Stimulated activated CD8-positive, alpha-beta memory T cell treated with anti-CD3 and anti-CD28 coated beads, Interleukin-2, amount 100 ng/mL, for 48 hours (primary cell): ENCODE measurements at regions not wholly inside any gene's neighbourhood (a gene's known extent, or its start where the extent isn't known, plus 50 kb on each side); places are given as distances from the start of the nearest gene placed in this dataset.

ENCODE experiments used
- DNase-seq, 2 donors: peaks; one replicate each; pipeline ENCODE4 v3.0.0-alpha.2; 2020; ENCODE audit warnings: low read depth in 2 of 2

GRCh38 chr16:85541619-85541979, 71.5 kb upstream of the GSE1 start:
- no peak for DNase-seq

- no peak for DNase-seq
These were observed 70.9 kb upstream of the GSE1 start for GRCh38 chr16:85541980-85542900.

- no peak for DNase-seq
These were observed 69.6 kb upstream of the GSE1 start for GRCh38 chr16:85543536-85543935.

GRCh38 chr16:85544016-85544415, 69.1 kb upstream of the GSE1 start:
- DNase-seq: no peak

GRCh38 chr16:85544668-85545067, 68.5 kb upstream of the GSE1 start:
- no peak for DNase-seq

GRCh38 chr16:85545227-85545818, 67.8 kb upstream of the GSE1 start:
- no peak for DNase-seq

- no peak for DNase-seq
These were observed 66.3 kb upstream of the GSE1 start for GRCh38 chr16:85546585-85547447.

- no peak for DNase-seq
These were observed 64.7 kb upstream of the GSE1 start for GRCh38 chr16:85548375-85548774.

GRCh38 chr16:85549766-85550421, 63.2 kb upstream of the GSE1 start:
- no peak for DNase-seq

GRCh38 chr16:85550422-85550864, 62.7 kb upstream of the GSE1 start:
- DNase-seq: no peak

- no peak for DNase-seq
These were observed 61.9 kb upstream of the GSE1 start for GRCh38 chr16:85550953-85551924.

GRCh38 chr16:85552980-85553435, 60.1 kb upstream of the GSE1 start:
- no peak for DNase-seq

GRCh38 chr16:85553436-85554113, 59.5 kb upstream of the GSE1 start:
- DNase-seq: peak in 1 of 2 donors; percentile 28

- DNase-seq: peak in 1 of 2 donors; percentile 66
These were observed 58.8 kb upstream of the GSE1 start for GRCh38 chr16:85554114-85554888.

- peak in 1 of 2 donors; percentile 55 for DNase-seq
These were observed 58.0 kb upstream of the GSE1 start for GRCh38 chr16:85554889-85555718.

GRCh38 chr16:85555719-85556455, 57.2 kb upstream of the GSE1 start:
- no peak for DNase-seq

- DNase-seq: peak in 1 of 2 donors; percentile 35
These were observed 56.6 kb upstream of the GSE1 start for GRCh38 chr16:85556456-85557082.
